RPMI7951 (cell line): ENCODE measurements at regions not wholly inside any gene's neighbourhood (a gene's known extent, or its start where the extent isn't known, plus 50 kb on each side); places are given as distances from the start of the nearest gene placed in this dataset.
"Not testable (repeated sequence)": the region's sequence is repeated elsewhere in the genome, so short reads cannot be mapped to it uniquely, and the experiment has no call there.

Source experiments
- DNase-seq: peaks from one replicate; pipeline ENCODE4 v3.0.0-alpha.2; 2012; ENCODE audit warnings: low read depth

GRCh38 chr11:115981814-115982471 lies 477.7 kb upstream of the CADM1 start:
- no peak for DNase-seq

GRCh38 chr11:115981104-115981481 lies 476.9 kb upstream of the CADM1 start:
- DNase-seq, result no peak

- DNase-seq, result no peak
These were observed 476.3 kb upstream of the CADM1 start for GRCh38 chr11:115980337-115981103.

- DNase-seq, result peak; percentile 9
These were observed 470.5 kb upstream of the CADM1 start for GRCh38 chr11:115974703-115975102.

DNA sequence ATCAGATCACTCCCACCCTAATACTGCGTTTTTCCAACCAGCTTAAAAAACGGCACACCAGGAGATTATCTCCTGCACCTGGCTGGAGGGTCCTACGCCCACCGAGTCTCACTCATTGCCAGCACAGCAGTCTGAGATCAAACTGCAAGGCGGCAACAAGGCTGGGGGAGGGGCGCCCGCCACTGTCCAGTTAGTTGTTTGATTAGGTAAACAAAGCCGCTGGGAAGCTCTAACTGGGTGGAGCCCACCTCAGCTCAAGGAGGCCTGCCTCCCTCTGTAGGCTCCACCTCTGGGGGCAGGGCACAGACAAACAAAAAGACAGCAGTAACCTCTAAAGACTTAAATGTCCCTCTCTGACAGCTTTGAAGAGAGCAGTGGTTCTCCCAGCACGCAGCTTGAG lies 463.0 kb upstream of the CADM1 start:
- not testable (repeated sequence) for DNase-seq

- peak; percentile 70 for DNase-seq
These were observed 461.7 kb upstream of the CADM1 start for GRCh38 chr11:115965767-115966504.

DNA sequence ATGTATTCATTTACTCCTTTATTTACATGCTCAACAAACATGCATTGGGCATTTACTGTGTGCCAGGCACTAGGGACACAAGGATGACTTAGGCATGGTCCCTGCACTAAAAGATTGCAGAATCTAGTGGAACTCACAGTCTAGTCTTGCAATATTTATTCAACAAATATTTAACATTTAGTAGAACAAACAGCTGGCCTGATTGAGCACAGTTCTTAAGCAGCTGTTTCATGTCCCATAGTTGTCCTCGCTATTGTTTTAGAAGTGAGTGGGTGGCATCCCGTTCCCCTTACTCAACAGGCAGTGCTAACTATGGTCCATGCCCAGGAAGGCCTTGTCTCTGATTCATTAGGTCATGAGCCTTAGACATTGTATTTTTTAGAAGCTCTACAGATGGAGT lies 459.9 kb upstream of the CADM1 start:
- DNase-seq, result no peak

DNA sequence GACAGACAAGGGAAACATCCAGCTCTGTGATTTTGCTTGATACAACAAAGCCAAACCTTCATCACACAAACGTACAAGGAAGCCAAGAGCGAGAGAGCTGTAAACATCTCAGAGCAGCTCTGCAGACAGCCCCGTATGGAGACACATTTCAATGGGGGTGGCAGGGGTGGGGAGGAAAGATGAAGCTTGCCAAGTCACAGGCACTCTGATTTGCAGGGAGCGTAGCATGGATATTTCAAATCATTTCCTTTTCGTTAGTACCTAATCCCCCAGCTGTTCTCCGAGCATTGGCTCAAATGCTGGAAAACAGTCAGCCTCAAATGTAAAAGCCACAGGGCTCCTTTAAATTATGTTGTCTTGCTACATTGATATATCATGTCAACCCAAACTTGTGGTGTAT lies 458.9 kb upstream of the CADM1 start:
- DNase-seq, result no peak

DNA sequence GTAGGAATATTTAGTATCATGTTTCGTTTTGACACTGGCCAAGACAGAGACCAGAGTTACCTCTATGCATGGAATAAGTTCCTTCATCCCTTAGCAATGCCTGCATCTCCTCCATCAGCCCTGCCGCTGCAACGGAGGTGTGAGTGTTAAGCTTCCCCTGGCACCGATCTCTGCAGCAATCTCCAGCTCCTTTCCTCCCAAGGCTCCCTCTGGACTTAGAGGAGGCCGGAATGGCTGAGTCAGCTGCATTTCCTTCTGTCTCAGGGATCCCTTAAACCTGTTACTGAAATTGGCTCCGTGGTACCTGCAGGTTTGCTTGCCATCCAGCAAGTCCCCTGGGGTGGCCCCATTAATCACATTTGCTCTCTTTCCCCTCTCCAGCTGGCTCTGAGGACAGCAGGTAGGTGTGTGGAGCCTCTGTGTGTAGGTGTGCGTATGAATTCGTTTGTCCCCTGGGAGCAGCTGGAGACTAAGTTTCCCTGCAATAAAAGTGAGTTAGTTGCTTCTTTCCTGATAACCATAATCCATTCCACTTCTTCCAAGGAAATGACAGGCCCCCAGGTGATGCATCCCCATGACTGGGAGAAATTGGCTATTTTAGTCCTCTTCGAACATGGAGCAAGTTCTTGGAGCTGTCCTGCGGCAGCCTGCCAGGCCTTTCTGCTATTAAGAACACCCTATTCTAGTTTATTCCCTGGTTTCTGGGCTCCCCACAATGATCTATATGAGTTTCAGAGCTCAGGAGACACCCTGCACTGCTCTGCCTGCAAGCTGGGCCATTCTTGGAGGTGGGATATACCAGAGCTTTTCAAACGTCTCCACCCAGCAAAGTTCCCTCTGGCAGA lies 457.2 kb upstream of the CADM1 start:
- no peak for DNase-seq

DNA sequence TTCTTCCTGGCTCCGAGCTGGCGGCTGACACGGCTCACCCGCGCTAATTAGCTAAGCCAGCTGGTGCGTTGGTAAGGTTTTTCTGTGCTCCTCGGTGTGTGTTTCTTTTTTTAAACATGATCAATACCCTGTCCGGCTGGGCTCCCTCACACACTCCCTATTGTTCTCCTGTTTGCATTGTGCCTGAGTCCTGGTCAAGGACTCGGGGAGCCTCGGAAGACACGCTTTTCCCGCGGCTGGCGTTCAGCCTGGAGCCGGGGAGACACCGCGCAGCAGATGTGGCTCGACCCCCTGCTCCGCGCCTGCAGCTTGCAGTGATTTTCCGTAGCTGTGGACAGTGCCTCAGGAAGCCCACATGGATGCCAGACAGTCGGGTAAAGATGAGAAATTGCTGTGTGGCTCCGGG lies 454.9 kb upstream of the CADM1 start:
- no peak for DNase-seq

DNA sequence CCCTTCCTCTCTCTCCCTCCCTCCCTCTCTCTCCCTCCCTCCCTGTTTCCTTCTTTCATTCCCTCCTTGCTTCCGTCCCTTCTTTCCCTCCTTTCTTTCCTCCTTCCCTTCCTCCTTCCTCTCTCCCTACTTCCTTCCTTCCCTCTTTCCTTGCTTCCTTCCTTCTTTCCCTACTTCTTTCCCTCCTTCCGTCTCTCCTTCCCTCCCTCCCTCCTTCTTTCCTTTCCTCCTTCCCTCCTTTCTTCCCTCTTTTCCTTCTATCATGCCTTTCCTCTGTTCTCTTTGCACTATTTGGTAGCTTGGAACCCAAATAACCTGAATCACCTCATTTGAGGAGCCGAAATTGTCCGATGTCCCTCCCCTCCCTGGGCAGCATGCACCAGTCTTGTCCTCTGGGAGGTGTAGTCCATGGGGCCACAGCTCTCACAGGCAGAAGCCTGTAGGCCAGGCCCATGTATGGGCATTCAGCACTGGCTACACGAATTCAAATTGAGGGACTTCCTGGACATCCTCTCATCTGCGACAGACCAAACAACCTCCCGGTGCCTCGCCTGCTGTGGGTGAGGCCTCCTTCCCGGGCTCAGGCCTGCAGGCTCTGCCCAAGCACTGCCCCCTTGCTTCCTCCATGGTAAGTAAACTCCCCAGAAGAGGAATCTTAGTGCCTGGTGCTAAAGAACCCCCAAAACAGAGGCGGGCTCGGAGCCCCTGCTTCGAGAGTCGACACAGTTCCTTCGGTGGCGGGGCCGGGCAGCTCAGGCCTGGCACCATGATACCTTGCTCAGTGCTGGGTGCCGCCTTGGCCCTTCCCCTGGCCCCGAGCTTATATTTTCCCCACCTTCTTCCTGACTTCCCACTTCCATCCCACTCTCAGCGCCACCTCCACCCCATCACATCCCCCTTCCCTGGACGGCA lies 454.1 kb upstream of the CADM1 start:
- no peak for DNase-seq

DNA sequence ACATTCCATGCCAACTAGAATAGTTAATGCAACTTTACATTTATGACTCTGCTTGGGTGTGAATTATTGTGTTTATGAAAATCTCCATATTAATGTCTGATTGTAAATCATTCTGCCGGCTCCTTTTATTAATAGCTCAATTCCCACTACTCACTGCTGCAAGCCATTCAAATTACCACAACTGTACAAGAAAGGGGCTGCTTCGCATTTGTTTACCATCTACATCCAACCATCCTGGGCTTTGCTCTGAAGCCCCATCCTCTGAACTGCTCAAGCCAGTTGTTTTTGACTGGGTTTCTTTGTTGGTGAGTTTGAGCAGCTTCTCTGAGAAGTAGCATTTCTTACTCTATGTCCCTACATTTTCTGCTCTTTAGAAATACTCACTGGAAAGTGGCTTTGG lies 451.6 kb upstream of the CADM1 start:
- no peak for DNase-seq

DNA sequence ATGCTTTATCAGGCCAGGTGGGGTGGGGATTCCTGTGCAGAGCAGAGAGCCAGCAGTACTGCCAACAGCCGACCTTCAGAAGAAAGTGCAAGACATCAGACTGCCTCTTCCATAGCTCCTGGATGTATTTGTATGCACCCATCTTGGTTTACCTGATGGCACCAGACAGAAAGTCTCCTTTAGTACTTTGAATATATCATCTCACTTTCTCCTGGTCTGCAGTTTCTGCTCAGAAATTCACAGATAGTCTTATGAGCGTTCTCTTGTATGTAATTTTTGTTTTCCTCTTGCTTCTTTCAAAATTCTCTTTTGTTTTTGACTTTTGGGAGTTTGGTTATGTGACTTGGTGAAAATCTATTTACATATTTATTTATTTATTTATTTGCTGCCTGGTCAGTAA lies 446.4 kb upstream of the CADM1 start:
- DNase-seq, result no peak

DNA sequence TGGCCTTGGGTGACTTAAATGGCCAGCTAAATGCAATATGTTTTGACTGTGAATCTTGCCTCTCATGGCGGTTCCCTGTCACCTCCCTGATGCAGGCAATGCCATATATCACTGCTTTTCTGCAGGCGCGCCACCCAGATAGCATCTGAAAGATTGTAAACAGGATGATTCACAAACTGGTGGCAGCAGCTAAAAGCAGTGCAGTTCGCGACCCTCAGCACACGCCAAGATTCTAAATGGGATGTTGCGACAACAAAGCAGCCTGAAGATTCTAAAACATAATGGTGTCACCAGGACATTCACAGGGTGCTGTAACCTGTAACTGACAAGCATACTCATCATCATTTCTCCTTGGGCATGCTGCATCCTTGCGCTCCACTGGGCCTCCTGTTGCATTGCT lies 440.4 kb upstream of the CADM1 start:
- peak; percentile 29 for DNase-seq

GRCh38 chr11:115942011-115942410 lies 437.8 kb upstream of the CADM1 start:
- DNase-seq, result no peak

DNA sequence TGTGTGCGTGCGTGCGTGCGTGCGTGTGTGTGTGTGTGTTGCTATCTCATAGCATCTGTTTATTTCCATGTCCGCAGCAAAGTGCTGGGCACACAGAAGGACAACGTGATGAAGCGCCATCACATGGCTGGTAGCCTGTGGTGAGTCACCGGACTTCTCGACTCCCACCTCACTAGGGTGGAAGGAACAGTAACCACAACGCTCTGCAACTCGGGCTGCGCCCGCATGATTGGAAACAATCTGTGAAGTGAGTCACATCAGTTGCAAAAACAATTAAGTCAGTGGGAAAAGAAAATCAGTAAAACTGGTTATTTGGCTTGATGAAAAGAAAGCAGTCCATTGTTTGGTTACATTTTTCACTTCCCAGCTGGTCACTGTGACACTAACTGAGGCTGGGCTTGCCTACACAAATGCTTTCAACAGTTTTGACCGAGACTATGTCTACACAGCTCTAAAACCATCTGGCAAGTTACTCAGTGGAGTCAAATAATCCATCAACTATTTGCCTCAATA lies 437.3 kb upstream of the CADM1 start:
- DNase-seq, result peak; percentile 99

- no peak for DNase-seq
These were observed 436.8 kb upstream of the CADM1 start for GRCh38 chr11:115941044-115941443.

DNA sequence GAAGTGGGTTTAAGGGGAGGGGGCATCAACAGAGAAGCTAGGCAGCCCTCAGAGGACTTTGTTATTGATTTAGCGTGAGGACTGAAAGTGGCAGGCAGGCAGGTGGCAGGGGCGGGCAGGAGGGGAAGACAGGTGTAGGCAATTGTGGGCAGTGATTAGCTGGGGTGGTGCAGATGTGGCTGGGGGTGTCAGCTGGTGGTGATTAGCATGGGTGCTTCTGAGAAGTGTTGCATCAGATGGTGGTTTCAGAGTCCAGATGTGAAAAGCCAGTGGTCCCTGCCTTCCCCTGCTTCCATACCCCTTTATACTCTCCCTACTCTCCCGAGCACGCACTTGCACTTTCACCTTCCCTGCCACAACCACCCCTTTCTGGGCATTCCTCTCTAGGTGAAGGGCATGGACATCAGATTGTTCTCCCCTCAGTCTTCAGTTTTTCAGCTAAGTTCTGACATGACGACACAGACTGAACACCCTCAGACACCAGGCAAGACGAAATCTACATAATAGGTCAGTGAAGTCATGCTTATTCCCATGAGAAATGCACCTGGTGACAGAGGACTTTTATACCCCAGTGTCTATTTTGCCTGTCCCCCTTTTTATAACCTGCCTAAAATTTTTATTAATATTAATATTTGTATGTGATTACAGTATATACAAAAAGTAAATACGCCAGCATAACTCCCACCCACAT lies 435.7 kb upstream of the CADM1 start:
- no peak for DNase-seq

DNA sequence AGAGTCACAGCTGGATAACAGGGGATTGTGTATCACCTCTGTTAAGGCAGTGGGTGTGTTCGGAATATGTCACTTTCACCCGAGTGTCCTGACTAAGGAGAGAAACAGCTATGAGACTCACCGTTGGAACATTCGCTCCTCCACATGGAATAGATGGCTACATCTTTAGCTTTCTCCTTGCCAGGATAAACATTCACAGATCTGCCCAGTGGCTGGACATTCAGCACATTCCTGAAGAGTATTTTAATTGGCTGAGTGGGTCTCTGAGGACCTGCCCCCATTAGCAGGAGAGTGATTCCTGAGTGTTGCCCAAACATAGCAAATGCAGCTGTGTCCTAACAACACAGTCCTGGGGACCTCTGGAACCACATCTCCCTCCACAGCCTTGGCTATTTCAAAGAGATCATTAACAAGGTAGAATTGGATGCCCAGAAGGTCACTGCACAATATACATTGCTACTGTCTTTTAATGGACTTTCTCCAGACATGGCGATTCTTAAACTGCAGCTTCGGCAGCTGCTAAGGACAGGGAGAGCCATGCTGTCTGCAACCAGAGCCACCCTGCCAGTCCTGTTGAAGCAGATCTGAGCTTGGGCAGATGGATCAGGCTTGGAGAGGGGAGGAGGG lies 435.0 kb upstream of the CADM1 start:
- peak; percentile 27 for DNase-seq

DNA sequence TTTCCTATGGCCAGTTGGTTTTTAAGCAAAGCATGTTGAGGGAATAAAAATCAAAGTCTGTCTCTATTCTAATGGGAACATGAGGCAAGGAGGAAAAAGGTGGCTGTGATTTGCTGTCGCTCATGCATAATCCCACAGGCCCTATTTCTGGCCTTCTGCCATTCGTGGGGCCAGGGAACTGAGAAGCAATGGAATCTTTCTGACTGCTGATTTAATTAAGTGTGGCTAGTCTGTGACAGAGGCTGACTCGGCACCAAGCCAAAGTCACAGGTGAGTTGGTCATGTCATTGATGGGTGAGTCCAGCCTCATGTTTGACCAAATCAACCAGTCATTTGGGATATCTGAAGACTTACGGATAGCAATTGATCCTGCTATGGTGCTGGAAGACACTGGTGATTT lies 429.3 kb upstream of the CADM1 start:
- DNase-seq, result no peak
